VCaP (cell line): ENCODE measurements at regions not wholly inside any gene's neighbourhood (a gene's known extent, or its start where the extent isn't known, plus 50 kb on each side); places are given as distances from the start of the nearest gene placed in this dataset.

Source experiments
- H3K27ac ChIP-seq: fragments of 450-650 bp; 2 replicates; pipeline ENCODE4 v1.5.1; 2017
- TF ChIP-seq, protein P1 (sequence below): fragments of 450-650 bp; conservative IDR thresholded peaks from 2 replicates; pipeline ENCODE4 v1.5.1; 2017; ENCODE audit warnings: mild to moderate bottlenecking, moderate library complexity

DNA sequence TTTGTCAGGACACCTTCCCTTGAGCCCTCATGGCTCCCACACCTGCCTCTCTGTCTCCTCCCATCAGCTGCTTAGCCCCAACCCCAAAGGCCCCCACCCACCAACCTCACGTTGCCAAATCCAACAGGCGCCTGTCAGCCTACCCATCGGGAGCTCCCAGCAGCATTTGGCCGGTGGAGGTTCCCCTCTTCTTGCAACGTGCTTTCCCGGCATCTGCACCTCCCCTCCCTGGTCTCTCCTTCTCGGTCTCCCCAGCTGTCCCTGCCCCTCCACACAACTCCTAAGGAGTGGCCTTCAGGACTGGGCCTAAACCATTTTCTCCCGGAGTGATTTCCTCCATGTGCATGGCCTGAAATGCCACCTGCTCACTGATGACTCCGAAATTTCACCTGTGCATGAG is 71.9 kb downstream of the KLHDC7A start:
- TF ChIP-seq, protein P1, sequence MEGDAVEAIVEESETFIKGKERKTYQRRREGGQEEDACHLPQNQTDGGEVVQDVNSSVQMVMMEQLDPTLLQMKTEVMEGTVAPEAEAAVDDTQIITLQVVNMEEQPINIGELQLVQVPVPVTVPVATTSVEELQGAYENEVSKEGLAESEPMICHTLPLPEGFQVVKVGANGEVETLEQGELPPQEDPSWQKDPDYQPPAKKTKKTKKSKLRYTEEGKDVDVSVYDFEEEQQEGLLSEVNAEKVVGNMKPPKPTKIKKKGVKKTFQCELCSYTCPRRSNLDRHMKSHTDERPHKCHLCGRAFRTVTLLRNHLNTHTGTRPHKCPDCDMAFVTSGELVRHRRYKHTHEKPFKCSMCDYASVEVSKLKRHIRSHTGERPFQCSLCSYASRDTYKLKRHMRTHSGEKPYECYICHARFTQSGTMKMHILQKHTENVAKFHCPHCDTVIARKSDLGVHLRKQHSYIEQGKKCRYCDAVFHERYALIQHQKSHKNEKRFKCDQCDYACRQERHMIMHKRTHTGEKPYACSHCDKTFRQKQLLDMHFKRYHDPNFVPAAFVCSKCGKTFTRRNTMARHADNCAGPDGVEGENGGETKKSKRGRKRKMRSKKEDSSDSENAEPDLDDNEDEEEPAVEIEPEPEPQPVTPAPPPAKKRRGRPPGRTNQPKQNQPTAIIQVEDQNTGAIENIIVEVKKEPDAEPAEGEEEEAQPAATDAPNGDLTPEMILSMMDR, result no peak

DNA sequence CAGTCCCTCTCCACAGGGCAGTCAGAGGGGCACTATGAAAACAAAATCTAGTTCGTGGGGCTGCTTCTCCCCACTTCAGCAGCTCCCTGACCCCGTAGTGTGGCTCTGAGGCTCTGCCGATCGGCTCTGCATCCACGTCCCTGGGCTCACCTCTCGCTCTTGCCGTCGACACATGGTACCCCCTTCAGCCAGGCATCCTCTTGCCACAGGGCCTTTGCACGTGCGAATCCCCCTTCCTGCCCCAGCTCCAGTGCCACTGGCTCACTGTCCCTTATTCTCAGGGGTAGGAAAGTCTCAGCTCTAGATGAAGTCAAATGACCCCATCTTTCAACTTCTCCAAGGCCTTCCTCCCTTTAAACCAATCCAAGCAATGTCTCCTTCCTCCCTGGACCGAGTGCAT is 72.7 kb downstream of the KLHDC7A start:
- TF ChIP-seq, protein P1, result no peak
- H3K27ac ChIP-seq, result no peak overlapping the region; the same call in 1 of the 2 replicates

More for the DNA sequence above, 71.9 kb downstream of the KLHDC7A start:
- H3K27ac ChIP-seq, result no peak overlapping the region

DNA sequence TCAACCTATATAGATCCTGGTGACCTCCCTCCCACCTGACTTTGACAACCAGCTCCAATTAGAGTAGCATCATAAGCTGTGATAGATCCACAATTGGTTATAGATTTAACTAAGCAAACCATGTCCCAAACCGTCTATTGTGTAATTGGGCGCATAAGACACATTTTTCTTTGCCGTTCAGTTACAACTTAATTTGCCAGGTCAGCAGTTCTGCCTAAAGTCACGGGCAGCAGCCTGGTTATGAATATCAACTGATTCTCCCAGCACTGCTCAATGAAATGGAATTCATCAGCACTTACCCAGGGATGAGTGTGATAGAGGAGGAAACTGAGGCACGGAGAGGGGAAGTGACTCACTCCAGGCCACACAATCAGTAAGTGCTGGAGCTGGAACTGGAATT is 73.4 kb downstream of the KLHDC7A start:
- TF ChIP-seq, protein P1, result no peak
- peak overlapping the region; percentile 58 for H3K27ac ChIP-seq

DNA sequence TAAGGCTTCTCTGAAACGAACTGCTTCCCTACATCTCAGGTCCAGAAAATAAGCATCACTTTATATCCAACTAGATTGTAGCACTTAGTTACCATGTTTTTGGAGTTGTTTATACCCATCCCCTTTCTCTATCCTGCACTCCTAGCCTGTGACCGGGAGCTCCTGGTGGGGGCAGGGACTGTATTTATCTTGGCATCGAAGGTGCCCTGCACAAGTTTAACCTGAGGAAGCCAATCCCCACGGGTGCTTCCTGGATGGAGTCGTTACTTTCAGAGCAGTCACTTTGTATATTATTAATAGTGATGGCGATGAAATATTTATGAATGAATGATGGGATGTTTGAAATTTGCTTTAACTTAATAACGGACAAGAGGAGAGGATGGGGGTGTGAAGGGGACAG is 73.9 kb downstream of the KLHDC7A start:
- peak overlapping the region; percentile 58 for H3K27ac ChIP-seq
- TF ChIP-seq, protein P1, result no peak

DNA sequence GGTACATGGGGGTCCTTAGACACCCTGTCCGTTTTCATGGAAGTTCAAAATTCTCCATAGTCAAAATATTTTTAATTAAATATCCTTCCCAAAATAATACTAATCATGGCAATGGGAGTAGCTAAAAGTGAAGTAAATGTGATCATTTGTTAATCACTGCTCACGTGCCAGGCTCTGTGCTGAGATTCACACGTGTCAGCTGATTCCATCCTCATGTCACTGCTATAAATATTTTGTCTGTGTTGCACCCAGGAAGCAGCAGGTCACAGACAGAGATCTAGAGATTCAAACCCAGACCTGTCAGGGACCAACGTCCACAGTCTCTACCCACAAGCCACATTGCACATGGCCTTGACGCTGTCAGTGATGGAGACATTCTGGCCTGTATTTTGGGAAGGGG is 74.3 kb downstream of the KLHDC7A start:
- TF ChIP-seq, protein P1, result no peak
- peak overlapping the region; percentile 58 for H3K27ac ChIP-seq

DNA sequence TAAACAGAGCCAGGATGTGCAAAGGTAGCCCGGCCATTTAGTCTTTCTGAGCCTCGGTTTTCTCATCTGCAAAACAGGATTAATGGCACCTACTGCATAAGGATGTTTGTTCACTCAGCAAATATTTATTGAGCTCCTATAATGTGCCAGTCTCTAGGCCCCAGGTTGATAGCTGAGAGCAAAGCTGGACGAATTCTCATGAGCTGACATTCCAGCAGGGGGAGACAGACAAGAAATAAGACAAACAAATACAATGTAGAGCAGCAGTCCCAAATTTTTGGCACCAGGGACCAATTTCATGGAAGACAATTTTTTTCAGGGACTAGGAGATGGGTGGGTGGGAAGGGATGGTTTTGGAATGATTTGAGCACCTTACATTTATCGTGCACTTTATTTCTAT is 74.3 kb upstream of the PAX7 start:
- no peak overlapping the region for H3K27ac ChIP-seq
- TF ChIP-seq, protein P1, result peak; percentile 67

DNA sequence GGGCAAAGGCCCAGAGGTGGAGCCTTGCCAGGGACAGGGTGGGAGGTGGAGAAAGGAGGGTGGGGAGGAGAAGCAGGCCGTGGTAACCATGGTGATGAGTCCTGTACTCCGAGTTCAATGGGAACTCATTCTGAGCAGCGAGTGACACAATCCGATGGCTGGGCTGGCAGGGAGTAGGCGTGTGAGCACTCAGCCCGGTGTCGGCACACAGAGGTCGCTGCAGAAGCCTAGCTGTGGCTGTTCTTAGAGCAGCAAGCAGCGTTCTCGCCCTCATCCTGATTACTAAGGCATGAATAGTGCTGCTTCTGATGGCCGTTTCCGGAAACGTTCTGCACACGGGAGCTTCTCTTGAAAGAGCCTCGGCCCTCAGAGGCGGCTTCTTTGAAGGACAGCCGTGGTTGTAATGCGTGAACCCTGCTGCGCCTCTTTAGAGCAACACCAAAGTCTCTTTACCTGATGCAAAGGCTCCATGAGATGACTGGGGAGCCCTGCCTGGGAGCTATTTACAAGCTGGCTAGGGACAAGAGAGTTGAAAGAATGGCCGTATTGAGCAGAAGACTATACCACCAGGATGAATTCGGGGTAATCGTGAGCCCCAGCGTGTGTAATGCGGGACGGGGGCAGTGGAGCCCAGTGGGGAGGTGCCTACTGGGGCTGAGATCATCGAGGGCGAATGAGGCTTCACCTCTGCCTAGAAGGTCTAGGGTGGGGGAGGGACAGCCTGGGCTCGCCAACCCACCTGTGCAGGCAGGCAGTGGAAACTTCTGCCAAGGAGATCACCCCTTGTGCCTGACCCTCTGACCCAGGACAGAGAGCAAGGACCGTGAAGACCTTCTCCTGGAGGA is 72.8 kb upstream of the PAX7 start:
- H3K27ac ChIP-seq, result no peak overlapping the region
- TF ChIP-seq, protein P1, result no peak
